Osteoblast (primary cell): ENCODE measurements at regions not wholly inside any gene's neighbourhood (a gene's known extent, or its start where the extent isn't known, plus 50 kb on each side); places are given as distances from the start of the nearest gene placed in this dataset.

Experiments
- DNase-seq: peaks from one replicate; pipeline ENCODE4 v3.0.0; 2011; ENCODE audit warnings: low spot score, mixed read lengths; ENCODE audit not compliant: insufficient read length; ENCODE audit errors: missing footprints
- H2AFZ ChIP-seq: 2 replicates; pipeline ENCODE4 v1.6.0; 2011; ENCODE audit warnings: mild to moderate bottlenecking, low read length
- H3K27ac ChIP-seq: 2 replicates; pipeline ENCODE4 v1.5.1; 2011; ENCODE audit warnings: mild to moderate bottlenecking, low read depth, low read length, moderate library complexity
- H3K27me3 ChIP-seq: 2 replicates; pipeline ENCODE4 v1.6.0; 2012; ENCODE audit warnings: mild to moderate bottlenecking, control low read depth, inconsistent platforms, low read length, moderate library complexity; ENCODE audit not compliant: insufficient read depth
- H3K36me3 ChIP-seq: 2 replicates; pipeline ENCODE4 v1.5.1; 2011; ENCODE audit warnings: mild to moderate bottlenecking, low read length, control low read depth, moderate library complexity; ENCODE audit not compliant: insufficient read depth
- H3K4me1 ChIP-seq: 2 replicates; pipeline ENCODE4 v1.5.1; 2011; ENCODE audit warnings: mild to moderate bottlenecking, low read length, control low read depth, moderate library complexity; ENCODE audit not compliant: insufficient read depth
- H3K4me2 ChIP-seq: 2 replicates; pipeline ENCODE4 v1.6.0; 2011; ENCODE audit warnings: mild to moderate bottlenecking, low read length; ENCODE audit not compliant: insufficient read depth
- H3K4me3 ChIP-seq: fragments of 200-600 bp; sonication (generic); 3 replicates; pipeline ENCODE4 v1.5.1; 2012; ENCODE audit warnings: mild to moderate bottlenecking, low read length, inconsistent platforms; ENCODE audit not compliant: insufficient read depth
- H3K79me2 ChIP-seq: 2 replicates; pipeline ENCODE4 v1.6.0; 2012; ENCODE audit warnings: mild to moderate bottlenecking, low read length, control low read depth, inconsistent platforms; ENCODE audit not compliant: insufficient read depth
- H3K9me3 ChIP-seq: 2 replicates; pipeline ENCODE4 v1.5.1; 2011; ENCODE audit warnings: low read depth, low read length, control low read depth
- H4K20me1 ChIP-seq: 2 replicates; pipeline ENCODE4 v1.6.0; 2012; ENCODE audit warnings: mild to moderate bottlenecking, low read length, control low read depth; ENCODE audit not compliant: insufficient read depth
- TF ChIP-seq, protein P1 (sequence below): IDR thresholded peaks from 2 replicates; pipeline ENCODE4 v1.5.1; 2011; ENCODE audit warnings: mild to moderate bottlenecking, low read depth, low read length, moderate library complexity; ENCODE audit errors: extremely low read depth

DNA sequence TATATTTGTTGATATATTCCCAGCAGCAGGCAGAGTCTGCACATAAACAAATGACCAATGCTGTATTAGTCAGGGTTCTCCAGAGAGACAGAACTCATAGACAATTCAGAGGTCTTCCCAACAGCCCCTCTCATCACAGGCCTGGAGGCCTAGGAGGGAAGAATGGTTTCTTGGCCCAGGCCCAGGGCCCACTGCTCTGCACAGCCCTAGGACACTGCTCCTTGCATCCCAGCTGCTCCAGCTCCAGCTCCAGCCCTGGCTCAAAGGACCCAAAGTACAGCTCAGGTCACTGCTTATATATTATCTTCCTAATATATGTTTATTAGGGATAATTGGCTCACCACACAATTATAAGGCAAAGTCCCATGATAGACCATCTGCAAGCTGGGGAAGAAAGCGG lies 749.9 kb downstream of the KCNJ2 start:
- Histone ChIP-seq H3K4me3 (no peak overlapping the region), H3K27ac (no peak overlapping the region), H3K27me3 (no peaks in the 10 kb centered on the region), H4K20me1 (no peaks in the 10 kb centered on the region), H2AFZ (no peak overlapping the region), H3K79me2 (no peaks in the 10 kb centered on the region), H3K9me3 (no peaks in the 10 kb centered on the region), H3K4me1 (peaks cover 8% of the 10 kb centered on the region), H3K36me3 (no peaks in the 10 kb centered on the region), H3K4me2 (no peak overlapping the region)
- TF ChIP-seq, protein P1, sequence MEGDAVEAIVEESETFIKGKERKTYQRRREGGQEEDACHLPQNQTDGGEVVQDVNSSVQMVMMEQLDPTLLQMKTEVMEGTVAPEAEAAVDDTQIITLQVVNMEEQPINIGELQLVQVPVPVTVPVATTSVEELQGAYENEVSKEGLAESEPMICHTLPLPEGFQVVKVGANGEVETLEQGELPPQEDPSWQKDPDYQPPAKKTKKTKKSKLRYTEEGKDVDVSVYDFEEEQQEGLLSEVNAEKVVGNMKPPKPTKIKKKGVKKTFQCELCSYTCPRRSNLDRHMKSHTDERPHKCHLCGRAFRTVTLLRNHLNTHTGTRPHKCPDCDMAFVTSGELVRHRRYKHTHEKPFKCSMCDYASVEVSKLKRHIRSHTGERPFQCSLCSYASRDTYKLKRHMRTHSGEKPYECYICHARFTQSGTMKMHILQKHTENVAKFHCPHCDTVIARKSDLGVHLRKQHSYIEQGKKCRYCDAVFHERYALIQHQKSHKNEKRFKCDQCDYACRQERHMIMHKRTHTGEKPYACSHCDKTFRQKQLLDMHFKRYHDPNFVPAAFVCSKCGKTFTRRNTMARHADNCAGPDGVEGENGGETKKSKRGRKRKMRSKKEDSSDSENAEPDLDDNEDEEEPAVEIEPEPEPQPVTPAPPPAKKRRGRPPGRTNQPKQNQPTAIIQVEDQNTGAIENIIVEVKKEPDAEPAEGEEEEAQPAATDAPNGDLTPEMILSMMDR: no peak
- DNase-seq: no peak

- H3K4me3 ChIP-seq: no peak overlapping the region
- H3K9me3 ChIP-seq: no peaks in the 10 kb centered on the region
- TF ChIP-seq, protein P1: no peak
- no peaks in the 10 kb centered on the region for H4K20me1 ChIP-seq
- no peaks in the 10 kb centered on the region for H3K79me2 ChIP-seq
- H2AFZ ChIP-seq: no peak overlapping the region
- no peak overlapping the region for H3K27ac ChIP-seq
- no peaks in the 10 kb centered on the region for H3K27me3 ChIP-seq
- H3K36me3 ChIP-seq: no peaks in the 10 kb centered on the region
- DNase-seq: no peak
- H3K4me1 ChIP-seq: peaks cover 12% of the 10 kb centered on the region
- no peak overlapping the region for H3K4me2 ChIP-seq
These were observed 751.1 kb downstream of the KCNJ2 start for GRCh38 chr17:70920416-70920815.

DNA sequence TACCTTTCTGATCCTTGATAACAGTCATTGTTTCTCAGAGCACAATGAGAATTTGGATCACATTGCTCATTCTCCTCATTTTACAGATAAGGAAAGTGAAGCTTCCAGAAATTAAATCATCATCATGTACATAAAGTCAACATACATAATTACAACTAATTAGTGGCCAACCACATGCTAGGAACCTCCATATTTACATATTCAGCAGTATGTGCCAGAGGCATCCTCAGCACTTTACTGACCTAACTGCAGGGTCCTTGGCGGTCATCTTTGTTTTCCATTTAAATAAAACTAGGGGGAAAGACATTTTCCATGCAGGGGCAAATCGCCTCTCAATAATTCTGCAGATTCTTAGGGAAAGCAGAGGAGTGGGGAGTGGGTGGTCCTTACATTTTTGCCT lies 752.9 kb downstream of the KCNJ2 start:
- H3K79me2 ChIP-seq: no peaks in the 10 kb centered on the region
- peaks cover 12% of the 10 kb centered on the region for H3K4me1 ChIP-seq
- H3K9me3 ChIP-seq: no peaks in the 10 kb centered on the region
- H3K27ac ChIP-seq: no peak overlapping the region
- H2AFZ ChIP-seq: no peak overlapping the region
- H3K4me2 ChIP-seq: no peak overlapping the region
- no peaks in the 10 kb centered on the region for H3K27me3 ChIP-seq
- no peak for DNase-seq
- no peaks in the 10 kb centered on the region for H3K36me3 ChIP-seq
- TF ChIP-seq, protein P1: no peak
- H4K20me1 ChIP-seq: no peaks in the 10 kb centered on the region
- no peak overlapping the region for H3K4me3 ChIP-seq

DNA sequence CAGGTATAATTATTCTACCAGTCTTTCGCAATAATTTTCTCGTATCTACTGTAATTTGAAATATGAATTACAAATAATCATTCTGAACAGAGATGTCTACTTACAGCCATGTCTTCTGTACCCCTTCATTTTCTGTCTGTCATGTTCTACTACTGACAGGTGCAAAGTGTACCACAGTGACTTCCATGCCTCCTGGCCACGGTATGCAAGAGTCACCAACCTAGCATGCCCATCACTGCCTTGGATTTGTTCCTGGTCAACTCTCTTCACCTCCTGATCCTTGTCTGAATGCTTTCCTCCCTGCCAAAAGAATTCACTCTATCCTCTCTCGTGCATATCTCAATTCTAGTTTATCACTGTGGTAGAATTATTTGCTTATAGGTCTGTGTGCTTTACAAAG lies 755.4 kb downstream of the KCNJ2 start:
- H2AFZ ChIP-seq: no peak overlapping the region
- no peak overlapping the region for H3K4me3 ChIP-seq

More for the DNA sequence above, 755.4 kb downstream of the KCNJ2 start:
- no peaks in the 10 kb centered on the region for H4K20me1 ChIP-seq
- H3K36me3 ChIP-seq: no peaks in the 10 kb centered on the region
- peaks cover 12% of the 10 kb centered on the region for H3K4me1 ChIP-seq
- DNase-seq: no peak
- no peaks in the 10 kb centered on the region for H3K27me3 ChIP-seq
- H3K27ac ChIP-seq: no peak overlapping the region
- H3K9me3 ChIP-seq: no peaks in the 10 kb centered on the region
- H3K4me2 ChIP-seq: no peak overlapping the region
- TF ChIP-seq, protein P1: no peak
- no peaks in the 10 kb centered on the region for H3K79me2 ChIP-seq
